HepG2 (cell line): ENCODE measurements at regions not wholly inside any gene's neighbourhood (a gene's known extent, or its start where the extent isn't known, plus 50 kb on each side); places are given as distances from the start of the nearest gene placed in this dataset.

ENCODE experiments used
- ATAC-seq: fragments of 200-7000 bp; cut with Tn5 transposase; 3 replicates; pipeline ENCODE4 v1.9.1; 2020; ENCODE audit warnings: mild to moderate bottlenecking, moderate library complexity
- BruUV-seq: library from RNA; stranded (reverse); fragments of 400-500 nt; replicated peaks from 2 replicates; lab custom pipeline; 2021; lab: Mats Ljungman, UMichigan
- CTCF ChIA-PET: fragments of 300-600 bp; formaldehyde crosslinking; extraction: SDS; loops from one replicate; lab custom pipeline; 2021; ENCODE audit warnings: low total read pairs, inconsistent platforms, low intra/inter-chr PET ratio; lab: Yijun Ruan, JAX
- POLR2A ChIA-PET: fragments of 350-600 bp; sonication (Branson Sonifier 250); formaldehyde crosslinking; loops from one replicate; lab custom pipeline; 2020; ENCODE audit warnings: antibody characterized with exemption, inconsistent platforms; lab: Yijun Ruan, JAX
- DNase-seq: peaks from one replicate; pipeline ENCODE4 v3.0.0-alpha.2; 2015; ENCODE audit warnings: low spot score
- FAIRE-seq: peaks from 3 replicates; lab custom pipeline; 2011; peaks lifted over from hg19 to GRCh38; lab: Jason Lieb, UNC
- H2AFZ ChIP-seq: one replicate; pipeline ENCODE4 v1.6.1; 2011; ENCODE audit warnings: low read length, inconsistent platforms
- H3K27ac ChIP-seq: fragments of 300-600 bp; 3 replicates; pipeline ENCODE4 v1.8.0; 2011; ENCODE audit warnings: mixed run types, mild to moderate bottlenecking, mixed read lengths, low read length, inconsistent platforms; ENCODE audit not compliant: insufficient read depth; ENCODE audit errors: extremely low read length
- H3K27me3 ChIP-seq, 2 experiments: fragments of 200-600 bp in 1 of 2; 2 replicates in 1 of 2; 3 replicates in 1 of 2; pipeline versions ENCODE4 v1.6.0 to v1.8.0; 2011; ENCODE audit warnings: low read length in 2 of 2, mild to moderate bottlenecking in 2 of 2, moderate library complexity in 2 of 2, inconsistent platforms in 1 of 2; ENCODE audit not compliant: insufficient read depth in 2 of 2, control insufficient read depth in 1 of 2
- H3K36me3 ChIP-seq, 2 experiments: fragments of 200-600 bp in 1 of 2; replicated peaks in 1 of 2; 2 replicates in 1 of 2; 3 replicates in 1 of 2; pipeline versions ENCODE4 v1.5.1 to v1.8.0; 2011; ENCODE audit warnings: low read length in 2 of 2, inconsistent platforms in 1 of 2; ENCODE audit not compliant: insufficient read depth in 2 of 2, control insufficient read depth in 1 of 2
- H3K4me1 ChIP-seq: 2 replicates; pipeline ENCODE4 v1.5.1; 2012; ENCODE audit warnings: low read length, inconsistent platforms; ENCODE audit not compliant: insufficient read depth
- H3K4me2 ChIP-seq: 2 replicates; pipeline ENCODE4 v1.6.0; 2011; ENCODE audit warnings: low read depth, low read length, inconsistent platforms
- H3K4me3 ChIP-seq, 3 experiments: fragments of 200-600 bp in 1 of 3; sonication (generic), shearing (Covaris generic) in 1 of 3; replicated peaks in 1 of 3; 2 replicates each; pipeline ENCODE4 v1.5.1; 2011 to 2016; ENCODE audit warnings: low read length in 3 of 3, inconsistent platforms in 2 of 3, low read depth in 2 of 3, mild to moderate bottlenecking in 2 of 3, control low read depth in 1 of 3, mixed read lengths in 1 of 3; ENCODE audit not compliant: insufficient read depth in 1 of 3
- H3K79me2 ChIP-seq: one replicate; pipeline ENCODE4 v1.6.1; 2011; ENCODE audit warnings: low read length, inconsistent platforms; ENCODE audit not compliant: insufficient read depth
- H3K9ac ChIP-seq: 2 replicates; pipeline ENCODE4 v1.6.0; 2011; ENCODE audit warnings: mild to moderate bottlenecking, low read depth, low read length, inconsistent platforms; ENCODE audit not compliant: insufficient read depth
- H3K9me3 ChIP-seq: 2 replicates; pipeline ENCODE4 v1.5.1; 2012; ENCODE audit warnings: mild to moderate bottlenecking, low read length
- H4K20me1 ChIP-seq: 2 replicates; pipeline ENCODE4 v1.6.0; 2011; ENCODE audit warnings: inconsistent platforms, mild to moderate bottlenecking, low read length, moderate library complexity; ENCODE audit not compliant: insufficient read depth
- ONECUT2 ChIP-seq: sonication (generic); formaldehyde crosslinking; IDR thresholded peaks from 2 replicates; pipeline ENCODE4 v1.4.0; 2020; ENCODE audit warnings: missing genetic modification reagents
- SOX6 ChIP-seq, 2 experiments: fragments of 450-650 bp in 1 of 2; sonication (generic) in 1 of 2; formaldehyde crosslinking in 1 of 2; IDR thresholded peaks; 2 replicates each; pipeline versions ENCODE4 v1.4.0 to v1.6.1; 2017 to 2020; ENCODE audit warnings: antibody characterized with exemption in 1 of 2, mild to moderate bottlenecking in 1 of 2, missing genetic modification reagents in 1 of 2
- TFE3 ChIP-seq: IDR thresholded peaks from 2 replicates; pipeline ENCODE4 v1.6.1; 2016
- ZNF224 ChIP-seq: sonication (generic); formaldehyde crosslinking; IDR thresholded peaks from 2 replicates; pipeline ENCODE4 v1.5.0; 2020; ENCODE audit warnings: mild to moderate bottlenecking, missing genetic modification reagents
- ZNF24 ChIP-seq: fragments of 450-650 bp; IDR thresholded peaks from 2 replicates; pipeline ENCODE4 v1.6.1; 2017; ENCODE audit warnings: antibody characterized with exemption, mild to moderate bottlenecking
- ZNF652 ChIP-seq: IDR thresholded peaks from 2 replicates; pipeline ENCODE4 v1.6.1; 2016; ENCODE audit warnings: low read depth, borderline replicate concordance
- ZNF720 ChIP-seq: sonication (generic); formaldehyde crosslinking; IDR thresholded peaks from 2 replicates; pipeline ENCODE4 v1.4.0; 2020; ENCODE audit warnings: missing genetic modification reagents
- ZNF816 ChIP-seq: sonication (generic); formaldehyde crosslinking; IDR thresholded peaks from 2 replicates; pipeline ENCODE4 v1.8.0; 2022; ENCODE audit warnings: missing genetic modification reagents, mild to moderate bottlenecking, borderline replicate concordance
- WGBS: methylation state at CpG from one replicate; pipeline ENCODE4 v1.1.6; 2017; ENCODE audit warnings: low lambda C conversion rate; 5-methylcytosine and 5-hydroxymethylcytosine counted together
- in situ Hi-C: cut with HindIII; loops from 2 replicates; pipeline ENCODE4 v1.10.0; 2017; ENCODE audit warnings: low pct_unique_long_range_greater_than_20kb; ENCODE audit not compliant: extremely low pct_ligation_motif_present
- intact Hi-C: fragments of 100-400 bp; cut with micrococcal nuclease; formaldehyde crosslinking; loops from one replicate; pipeline ENCODE4 v1.10.0; 2022; ENCODE audit not compliant: unreplicated experiment

DNA sequence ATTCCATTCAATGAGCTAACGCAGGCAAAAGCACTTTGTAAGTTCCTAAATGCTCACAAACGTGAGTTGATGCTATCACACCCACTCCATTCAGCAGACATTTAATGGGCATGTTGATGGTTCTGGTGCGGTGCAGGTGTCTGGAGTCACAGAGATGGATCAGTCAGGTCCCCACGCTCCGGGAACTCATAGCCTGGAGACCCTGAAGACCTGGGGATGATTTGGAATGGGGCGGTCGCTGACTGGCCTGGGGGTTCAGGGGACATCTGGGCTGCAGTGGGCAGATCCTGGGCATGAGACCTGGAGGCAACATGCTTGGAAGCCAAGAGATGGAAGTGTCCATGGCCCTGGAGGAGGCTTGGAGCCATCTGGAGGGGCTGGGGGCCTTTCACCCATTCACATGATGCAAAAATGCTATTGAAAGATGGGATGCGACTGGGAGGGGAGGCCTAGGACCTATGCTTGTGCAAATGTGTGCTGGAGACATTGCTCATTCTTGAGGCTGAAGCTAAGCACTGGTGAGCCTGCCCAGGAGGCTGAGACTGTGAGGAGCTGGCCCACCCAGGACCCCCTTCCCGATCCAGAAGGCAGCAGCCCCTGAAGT is 522.6 kb downstream of the GLRX3 start:
- BruUV-seq, result no TSS peak
- H3K27ac ChIP-seq, result no peak overlapping the region
- no peak for ATAC-seq
- WGBS, result 0% methylated on average over 4 of the region's 9 CpGs
- CTCF ChIA-PET, result no interaction called here
- H3K9ac ChIP-seq, result no peak overlapping the region
- H2AFZ ChIP-seq, result no peak overlapping the region
- H3K27me3 ChIP-seq, result peaks cover 1 to 4% of the 10 kb centered on the region in 2 experiments; a peak in 2 of 5 replicates
- no peak overlapping the region for H3K4me2 ChIP-seq
- no peaks in the 10 kb centered on the region for H3K9me3 ChIP-seq
- no peaks in the 10 kb centered on the region for H4K20me1 ChIP-seq
- H3K4me3 ChIP-seq, result no peak overlapping the region
- POLR2A ChIA-PET, result no interaction called here
- no peak for FAIRE-seq
- H3K4me1 ChIP-seq, result no peaks in the 10 kb centered on the region
- in situ Hi-C loops, result no loop called here
- no peaks in the 10 kb centered on the region for H3K36me3 ChIP-seq
- H3K79me2 ChIP-seq, result no peaks in the 10 kb centered on the region
- no peak for DNase-seq
- no peak for TF ChIP-seq ZNF224
- no peak for TF ChIP-seq ZNF816 (CRISPR knock-in tag)
- TF ChIP-seq ZNF720, result no peak
- TF ChIP-seq ONECUT2 (CRISPR knock-in tag), result no peak
- no peak for TF ChIP-seq ZNF24
- intact Hi-C loops, result no loop called here

- H3K27ac ChIP-seq, result no peak overlapping the region
- H2AFZ ChIP-seq, result no peak overlapping the region
- peaks cover 1 to 4% of the 10 kb centered on the region in 2 experiments; a peak in 2 of 5 replicates for H3K27me3 ChIP-seq
- ATAC-seq (no peak), DNase-seq (no peak), FAIRE-seq (no peak)
- TF ChIP-seq ZNF652 (CRISPR knock-in tag) (no peak), TFE3 (CRISPR knock-in tag) (no peak), SOX6 (IDR thresholded peaks at IDR 0.05) (no peak), SOX6 (CRISPR knock-in tag; IDR thresholded peaks at IDR 0.05) (no peak)
- H3K9me3 ChIP-seq, result no peaks in the 10 kb centered on the region
- in situ Hi-C loops (no loop called here), intact Hi-C loops (no loop called here)
- no TSS peak for BruUV-seq
- no peak overlapping the region for H3K9ac ChIP-seq
- WGBS, result 21% methylated on average over 10 of the region's 10 CpGs
- no peaks in the 10 kb centered on the region for H3K79me2 ChIP-seq
- CTCF ChIA-PET, result no interaction called here
- POLR2A ChIA-PET, result no interaction called here
- H4K20me1 ChIP-seq, result no peaks in the 10 kb centered on the region
- no peak overlapping the region for H3K4me2 ChIP-seq
- H3K4me1 ChIP-seq, result no peaks in the 10 kb centered on the region
- no peak overlapping the region for H3K4me3 ChIP-seq
- H3K36me3 ChIP-seq, result no peaks in the 10 kb centered on the region
Observed at GRCh38 chr10:130659528-130659927, 523.3 kb downstream of the GLRX3 start.
